Keratinocyte (primary cell): ENCODE measurements at regions not wholly inside any gene's neighbourhood (a gene's known extent, or its start where the extent isn't known, plus 50 kb on each side); places are given as distances from the start of the nearest gene placed in this dataset.

Experiments
- DNase-seq: peaks from one replicate; pipeline ENCODE4 v3.0.0-alpha.2; 2011; ENCODE audit warnings: low read depth, missing footprints, low spot score
- FAIRE-seq: peaks from 2 replicates; lab custom pipeline; 2011; peaks lifted over from hg19 to GRCh38; lab: Jason Lieb, UNC
- H2AFZ ChIP-seq: 2 replicates; pipeline ENCODE4 v1.6.0; 2012; ENCODE audit warnings: low read length, control low read depth, inconsistent platforms; ENCODE audit not compliant: control insufficient read depth
- H3K27ac ChIP-seq: 2 replicates; pipeline ENCODE4 v1.5.1; 2011; ENCODE audit warnings: low read length; ENCODE audit not compliant: control insufficient read depth, insufficient read depth
- H3K27me3 ChIP-seq: 3 replicates; pipeline ENCODE4 v1.6.0; 2011; ENCODE audit warnings: low read length; ENCODE audit not compliant: control insufficient read depth, insufficient read depth; ENCODE audit errors: extremely low read depth
- H3K36me3 ChIP-seq, 2 experiments: 2 replicates in 1 of 2; 3 replicates in 1 of 2; pipeline ENCODE4 v1.5.1; 2011; ENCODE audit warnings: low read length in 2 of 2, mild to moderate bottlenecking in 1 of 2; ENCODE audit not compliant: control insufficient read depth in 2 of 2, insufficient read depth in 2 of 2; ENCODE audit errors: extremely low read depth in 1 of 2
- H3K4me1 ChIP-seq: 3 replicates; pipeline ENCODE4 v1.5.1; 2011; ENCODE audit warnings: low read length; ENCODE audit not compliant: control insufficient read depth, insufficient read depth; ENCODE audit errors: extremely low read depth
- H3K4me2 ChIP-seq: 3 replicates; pipeline ENCODE4 v1.6.0; 2011; ENCODE audit warnings: low read depth, low read length; ENCODE audit not compliant: control insufficient read depth, insufficient read depth; ENCODE audit errors: extremely low read depth
- H3K4me3 ChIP-seq, 3 experiments: fragments of 200-600 bp in 1 of 3; sonication (generic) in 1 of 3; 2 replicates in 2 of 3; 3 replicates in 1 of 3; pipeline ENCODE4 v1.5.1; 2011 to 2016; ENCODE audit warnings: low read length in 3 of 3, mild to moderate bottlenecking in 3 of 3, control low read depth in 2 of 3, inconsistent platforms in 1 of 3, low read depth in 1 of 3, mixed read lengths in 1 of 3, mixed run types in 1 of 3, moderate library complexity in 1 of 3; ENCODE audit not compliant: control insufficient read depth in 2 of 3, insufficient read depth in 2 of 3; ENCODE audit errors: extremely low read depth in 1 of 3
- H3K79me2 ChIP-seq: 2 replicates; pipeline ENCODE4 v1.6.0; 2012; ENCODE audit warnings: low read length; ENCODE audit not compliant: control insufficient read depth, insufficient read depth
- H3K9ac ChIP-seq: 3 replicates; pipeline ENCODE4 v1.6.0; 2011; ENCODE audit warnings: low read length; ENCODE audit not compliant: control insufficient read depth, insufficient read depth; ENCODE audit errors: extremely low read depth
- H3K9me1 ChIP-seq: 3 replicates; pipeline ENCODE4 v1.6.0; 2011; ENCODE audit warnings: low read length; ENCODE audit not compliant: control insufficient read depth, insufficient read depth; ENCODE audit errors: extremely low read depth
- H3K9me3 ChIP-seq: 2 replicates; pipeline ENCODE4 v1.5.1; 2012; ENCODE audit warnings: low read depth, low read length; ENCODE audit not compliant: control insufficient read depth
- H4K20me1 ChIP-seq: 3 replicates; pipeline ENCODE4 v1.6.0; 2011; ENCODE audit warnings: low read length; ENCODE audit not compliant: control insufficient read depth, insufficient read depth; ENCODE audit errors: extremely low read depth
- EZH2 ChIP-seq: IDR thresholded peaks from one replicate; pipeline ENCODE4 v1.6.1; 2012; ENCODE audit warnings: inconsistent platforms, mild to moderate bottlenecking, low read length, moderate library complexity
- dilution Hi-C: fragments of 300-500 bp; cut with MboI; formaldehyde crosslinking; loops from one replicate; pipeline ENCODE4 v1.7.0; 2020; ENCODE audit warnings: low sequenced_read_pairs; ENCODE audit not compliant: extremely low pct_ligation_motif_present
- TF ChIP-seq, protein P1 (sequence below), 3 experiments: IDR thresholded peaks in 1 of 3; conservative IDR thresholded peaks in 1 of 3; optimal IDR thresholded peaks in 1 of 3; 2 replicates in 2 of 3; 3 replicates in 1 of 3; pipeline versions ENCODE3 to v1.5.1; 2011; ENCODE audit warnings: low read length in 3 of 3, mild to moderate bottlenecking in 3 of 3, moderate library complexity in 2 of 3, control low read depth in 1 of 3, inconsistent platforms in 1 of 3; ENCODE audit not compliant: insufficient read depth in 2 of 3; ENCODE audit errors: extremely low read depth in 1 of 3

GRCh38 chr2:21253311-21254027 lies 129.7 kb downstream of the TDRD15 start:
- Histone ChIP-seq H3K4me1 (no peaks in the 10 kb centered on the region), H3K27me3 (no peaks in the 10 kb centered on the region), H4K20me1 (no peaks in the 10 kb centered on the region), H3K36me3 (no peaks in the 10 kb centered on the region), H3K9me3 (no peaks in the 10 kb centered on the region), H3K9me1 (no peaks in the 10 kb centered on the region), H2AFZ (no peak overlapping the region), H3K79me2 (no peaks in the 10 kb centered on the region), H3K4me2 (no peak overlapping the region), H3K27ac (no peak overlapping the region), H3K4me3 (no peak overlapping the region), H3K9ac (no peak overlapping the region)
- no peak for DNase-seq
- TF ChIP-seq, protein P1, sequence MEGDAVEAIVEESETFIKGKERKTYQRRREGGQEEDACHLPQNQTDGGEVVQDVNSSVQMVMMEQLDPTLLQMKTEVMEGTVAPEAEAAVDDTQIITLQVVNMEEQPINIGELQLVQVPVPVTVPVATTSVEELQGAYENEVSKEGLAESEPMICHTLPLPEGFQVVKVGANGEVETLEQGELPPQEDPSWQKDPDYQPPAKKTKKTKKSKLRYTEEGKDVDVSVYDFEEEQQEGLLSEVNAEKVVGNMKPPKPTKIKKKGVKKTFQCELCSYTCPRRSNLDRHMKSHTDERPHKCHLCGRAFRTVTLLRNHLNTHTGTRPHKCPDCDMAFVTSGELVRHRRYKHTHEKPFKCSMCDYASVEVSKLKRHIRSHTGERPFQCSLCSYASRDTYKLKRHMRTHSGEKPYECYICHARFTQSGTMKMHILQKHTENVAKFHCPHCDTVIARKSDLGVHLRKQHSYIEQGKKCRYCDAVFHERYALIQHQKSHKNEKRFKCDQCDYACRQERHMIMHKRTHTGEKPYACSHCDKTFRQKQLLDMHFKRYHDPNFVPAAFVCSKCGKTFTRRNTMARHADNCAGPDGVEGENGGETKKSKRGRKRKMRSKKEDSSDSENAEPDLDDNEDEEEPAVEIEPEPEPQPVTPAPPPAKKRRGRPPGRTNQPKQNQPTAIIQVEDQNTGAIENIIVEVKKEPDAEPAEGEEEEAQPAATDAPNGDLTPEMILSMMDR (optimal IDR thresholded peaks at IDR 0.05 in 1 of 3, IDR thresholded peaks at IDR 0.05 in 1 of 3, conservative IDR thresholded peaks at IDR 0.05 in 1 of 3; ENCODE audit: extremely low read depth in 1 of 3, insufficient read depth in 2 of 3, low read length in 3 of 3), result no peak
- no peak for TF ChIP-seq EZH2
- dilution Hi-C loops, result no loop called here
- no peak for FAIRE-seq

DNA sequence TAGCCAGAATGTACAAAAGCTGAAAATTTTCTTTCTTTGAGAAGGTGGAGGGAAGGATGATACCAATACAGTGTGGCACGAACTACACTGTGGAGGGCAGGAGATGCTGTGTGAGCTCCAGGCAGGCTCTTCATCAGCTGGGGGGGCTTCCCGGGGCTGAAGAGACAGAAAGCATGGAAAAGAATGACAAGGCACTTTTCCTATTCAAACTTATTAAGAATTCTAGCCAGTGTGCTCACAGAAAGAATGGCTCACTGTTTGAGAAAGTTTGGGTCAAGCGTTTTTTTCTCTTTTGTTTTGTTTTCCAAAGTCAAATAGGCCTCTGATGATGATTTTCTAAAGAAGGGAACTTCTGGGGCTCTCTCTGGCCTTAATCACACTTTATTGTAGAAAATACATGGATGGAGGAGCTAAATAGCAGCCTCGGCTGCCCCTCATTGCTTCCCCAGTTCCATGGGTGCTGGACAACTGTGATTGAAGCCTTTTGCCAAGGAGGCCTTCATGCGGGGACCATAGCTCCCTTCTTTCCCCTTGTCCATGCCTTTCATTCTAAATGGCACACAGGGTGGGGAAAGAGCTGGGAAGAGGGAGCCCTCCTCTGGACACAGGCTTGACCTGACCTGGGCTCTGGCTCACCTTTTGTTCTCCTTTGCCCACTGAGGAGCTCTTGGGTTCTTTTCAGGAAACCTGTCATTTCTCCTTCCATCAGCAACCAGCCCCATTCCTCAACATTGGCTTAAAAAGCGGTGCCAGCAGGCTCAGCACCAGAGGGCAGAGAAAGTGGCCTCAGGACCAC lies 130.6 kb downstream of the TDRD15 start:
- no peaks in the 10 kb centered on the region for H3K9me3 ChIP-seq
- H3K79me2 ChIP-seq, result no peaks in the 10 kb centered on the region
- TF ChIP-seq, protein P1 (optimal IDR thresholded peaks at IDR 0.05 in 1 of 3, IDR thresholded peaks at IDR 0.05 in 1 of 3, conservative IDR thresholded peaks at IDR 0.05 in 1 of 3; ENCODE audit: extremely low read depth in 1 of 3, insufficient read depth in 2 of 3, low read length in 3 of 3), result no peak
- no peak for TF ChIP-seq EZH2
- FAIRE-seq (no peak), DNase-seq (no peak)
- H3K4me3 ChIP-seq, result no peak overlapping the region
- H4K20me1 ChIP-seq, result no peaks in the 10 kb centered on the region
- H3K4me1 ChIP-seq, result no peaks in the 10 kb centered on the region
- no peak overlapping the region for H2AFZ ChIP-seq
- dilution Hi-C loops, result no loop called here
- H3K9me1 ChIP-seq, result no peaks in the 10 kb centered on the region
- H3K9ac ChIP-seq, result no peak overlapping the region
- no peaks in the 10 kb centered on the region for H3K36me3 ChIP-seq
- no peaks in the 10 kb centered on the region for H3K27me3 ChIP-seq
- no peak overlapping the region for H3K4me2 ChIP-seq
- H3K27ac ChIP-seq, result no peak overlapping the region
